ENCODE measurements at regions not wholly inside any gene's neighbourhood (a gene's known extent, or its start where the extent isn't known, plus 50 kb on each side); places are given as distances from the start of the nearest gene placed in this dataset.
A peak's percentile ranks its signal among the peaks of the same experiment; 100 is the strongest.

GRCh38 chr5:173802670-173803165, 85.4 kb upstream of the CPEB4 start (continued):
- TF ChIP-seq DNMT3B (CRISPR knock-in tag; conservative IDR thresholded peaks at IDR 0.05) (peak; percentile 92), EED (CRISPR knock-in tag; IDR thresholded peaks at IDR 0.05) (no peak), GATA4 (IDR thresholded peaks at IDR 0.05; ENCODE audit: borderline replicate concordance, low read depth) (0 out of 2 replicates have a peak, but pooled peaks have one; percentile 35), IKZF5 (CRISPR knock-in tag; IDR thresholded peaks at IDR 0.05) (peak; percentile 80; the same call in 1 of the 2 replicates), ZBTB25 (CRISPR knock-in tag; IDR thresholded peaks at IDR 0.05) (peak; percentile 87), FOSL1 (CRISPR knock-in tag; IDR thresholded peaks at IDR 0.05; ENCODE audit: borderline replicate concordance) (no peak; the same call in 1 of the 2 replicates), RFXAP (CRISPR knock-in tag; IDR thresholded peaks at IDR 0.05; ENCODE audit: borderline replicate concordance) (peak; percentile 91), CHD4 (IDR thresholded peaks at IDR 0.05; ENCODE audit: borderline replicate concordance, low read length) (peak; percentile 51; the same call in 1 of the 2 replicates), DRAP1 (CRISPR knock-in tag; IDR thresholded peaks at IDR 0.05) (no peak), ZNF333 (CRISPR knock-in tag; IDR thresholded peaks at IDR 0.05; ENCODE audit: borderline replicate concordance) (no peak), NAIF1 (CRISPR knock-in tag; IDR thresholded peaks at IDR 0.05; ENCODE audit: borderline replicate concordance) (no peak), KIAA2018 (CRISPR knock-in tag; IDR thresholded peaks at IDR 0.05; ENCODE audit: borderline replicate concordance) (no peak), ZNF101 (CRISPR knock-in tag; IDR thresholded peaks at IDR 0.05; ENCODE audit: borderline replicate concordance, low read depth) (no peak), ELK4 (CRISPR knock-in tag; IDR thresholded peaks at IDR 0.05; ENCODE audit: borderline replicate concordance) (no peak), BRF2 (CRISPR knock-in tag; IDR thresholded peaks at IDR 0.05) (no peak), ZNF12 (CRISPR knock-in tag; IDR thresholded peaks at IDR 0.05) (peak; percentile 84; the same call in 1 of the 2 replicates)

Data from HepG2 (cell line).